ENCODE measurements at regions not wholly inside any gene's neighbourhood (a gene's known extent, or its start where the extent isn't known, plus 50 kb on each side); places are given as distances from the start of the nearest gene placed in this dataset.

- no peak for DNase-seq (ENCODE audit: low read depth in 1 of 2, low spot score in 1 of 2)
- H3K4me2 ChIP-seq = no peak overlapping the region
- H3K4me3 ChIP-seq = no peak overlapping the region
- POLR2A ChIA-PET = no interaction called here
- no peaks in the 10 kb centered on the region for H3K4me1 ChIP-seq
- ATAC-seq = no peak
- H3K27ac ChIP-seq = no peak overlapping the region
- WGBS (ENCODE audit: missing lambda C conversion rate) = 22% methylated on average over 8 of the region's 8 CpGs
- CTCF ChIA-PET = interaction anchor here (0.7 kb wide), 1 partner anchor 107 kb away, joined by 3 read pairs; no protein-coding TSS in a partner anchor
- H3K9me3 ChIP-seq = no peaks in the 10 kb centered on the region; the same call in 2 of the 3 replicates
- FAIRE-seq = no peak
- TF ChIP-seq TFCP2L1 (CRISPR knock-in tag; IDR thresholded peaks at IDR 0.05) (no peak), KDM5A (IDR thresholded peaks at IDR 0.05) (no peak), FOSL2 (IDR thresholded peaks at IDR 0.05) (no peak), FOSL2 (CRISPR knock-in tag; IDR thresholded peaks at IDR 0.05) (no peak), ESRRA (IDR thresholded peaks at IDR 0.05; ENCODE audit: borderline replicate concordance, low read length) (no peak), FOXS1 (CRISPR knock-in tag; IDR thresholded peaks at IDR 0.05) (no peak), NR3C1 (IDR thresholded peaks at IDR 0.05) (no peak), BCL3 (IDR thresholded peaks at IDR 0.05) (no peak), MYC (IDR thresholded peaks at IDR 0.05; ENCODE audit: borderline replicate concordance, low read length) (no peak), NPAS2 (CRISPR knock-in tag; IDR thresholded peaks at IDR 0.05; ENCODE audit: borderline replicate concordance) (no peak), GATA3 (IDR thresholded peaks at IDR 0.05; ENCODE audit: borderline replicate concordance) (no peak), RAD21 (conservative IDR thresholded peaks at IDR 0.05 in 1 of 2, IDR thresholded peaks at IDR 0.05 in 1 of 2) (no peak), REST (IDR thresholded peaks at IDR 0.05) (no peak), POLR2A (IDR thresholded peaks at IDR 0.05; ENCODE audit: low read length) (no peak), JUNB (IDR thresholded peaks at IDR 0.05) (no peak), RCOR1 (IDR thresholded peaks at IDR 0.05; ENCODE audit: low read depth, low read length) (no peak), HES2 (IDR thresholded peaks at IDR 0.05) (no peak), HEYL (CRISPR knock-in tag; IDR thresholded peaks at IDR 0.05) (no peak), NFE2L2 (conservative IDR thresholded peaks at IDR 0.05; ENCODE audit: low read length) (no peak)
Measured at GRCh38 chr16:17633181-17633951, 162.6 kb upstream of the XYLT1 start.

- ATAC-seq (no peak), FAIRE-seq (no peak), DNase-seq (ENCODE audit: low read depth in 1 of 2, low spot score in 1 of 2) (no peak)
- CTCF ChIA-PET = no interaction called here
- Histone ChIP-seq H3K4me1 (no peaks in the 10 kb centered on the region), H3K4me3 (no peak overlapping the region), H3K27ac (no peak overlapping the region), H3K4me2 (no peak overlapping the region), H3K9me3 (no peaks in the 10 kb centered on the region; the same call in 2 of the 3 replicates)
- POLR2A ChIA-PET = no interaction called here
- WGBS (ENCODE audit: missing lambda C conversion rate) = 2% methylated on average over 8 of the region's 8 CpGs
- TF ChIP-seq EHMT2 (IDR thresholded peaks at IDR 0.05; ENCODE audit: low read depth) (no peak), ZFP36 (IDR thresholded peaks at IDR 0.05; ENCODE audit: borderline replicate concordance, partially characterized antibody) (no peak), JUNB (IDR thresholded peaks at IDR 0.05) (no peak), ATOH8 (CRISPR knock-in tag; IDR thresholded peaks at IDR 0.05; ENCODE audit: low read depth) (no peak), RNF2 (IDR thresholded peaks at IDR 0.05; ENCODE audit: borderline replicate concordance, low read depth) (no peak), HOXB5 (CRISPR knock-in tag; IDR thresholded peaks at IDR 0.05) (no peak), EP300 (IDR thresholded peaks at IDR 0.05) (no peak), SREBF2 (IDR thresholded peaks at IDR 0.05) (no peak), HOXB13 (CRISPR knock-in tag; IDR thresholded peaks at IDR 0.05; ENCODE audit: low read depth) (no peak), PHF8 (IDR thresholded peaks at IDR 0.05; ENCODE audit: borderline replicate concordance, low read depth) (no peak), KDM5A (IDR thresholded peaks at IDR 0.05) (no peak), RFX5 (IDR thresholded peaks at IDR 0.05) (no peak), KDM1A (IDR thresholded peaks at IDR 0.05; ENCODE audit: low read depth) (no peak), SMC3 (IDR thresholded peaks at IDR 0.05) (no peak), NFE2L2 (conservative IDR thresholded peaks at IDR 0.05; ENCODE audit: low read length) (no peak), BCL3 (IDR thresholded peaks at IDR 0.05) (no peak), RAD21 (conservative IDR thresholded peaks at IDR 0.05 in 1 of 2, IDR thresholded peaks at IDR 0.05 in 1 of 2) (no peak), MYC (IDR thresholded peaks at IDR 0.05; ENCODE audit: borderline replicate concordance, low read length) (no peak), HES2 (IDR thresholded peaks at IDR 0.05) (no peak)
Measured at GRCh38 chr16:17632667-17633066, 161.9 kb upstream of the XYLT1 start.
